ENCODE measurements at regions not wholly inside any gene's neighbourhood (a gene's known extent, or its start where the extent isn't known, plus 50 kb on each side); places are given as distances from the start of the nearest gene placed in this dataset.

GRCh38 chr14:40273417-40273816 is 841.2 kb upstream of the FBXO33 start:
- TF ChIP-seq CTCF (conservative IDR thresholded peaks at IDR 0.05; ENCODE audit: low read depth) = no peak
- ChIA-PET POLR2A (ENCODE audit: low non-redundant PET) (no interaction called here), CTCF (interaction anchor here (0.6 kb wide), 1 partner anchor 208 kb away, joined by 3 read pairs; no protein-coding TSS in a partner anchor)
- DNase-seq (ENCODE audit: low spot score) = no peak
- H3K27ac ChIP-seq = no peak overlapping the region

GRCh38 chr14:40271480-40271879 is 839.2 kb upstream of the FBXO33 start:
- TF ChIP-seq CTCF (conservative IDR thresholded peaks at IDR 0.05; ENCODE audit: low read depth) = no peak
- H3K27ac ChIP-seq = no peak overlapping the region
- ChIA-PET CTCF (interaction anchor here (0.6 kb wide), 1 partner anchor 287 kb away, joined by 5 read pairs; no protein-coding TSS in a partner anchor), POLR2A (ENCODE audit: low non-redundant PET) (no interaction called here)
- DNase-seq (ENCODE audit: low spot score) = no peak

- no peak overlapping the region for H3K27ac ChIP-seq
- TF ChIP-seq CTCF (conservative IDR thresholded peaks at IDR 0.05; ENCODE audit: low read depth) = no peak
- ChIA-PET POLR2A (ENCODE audit: low non-redundant PET) (no interaction called here), CTCF (interaction anchor here (0.6 kb wide), 1 partner anchor 630 kb away, joined by 3 read pairs; no protein-coding TSS in a partner anchor)
- DNase-seq (ENCODE audit: low spot score) = no peak
Observed at GRCh38 chr14:40269436-40269835, 837.2 kb upstream of the FBXO33 start.

GRCh38 chr14:40268236-40268635 is 836.0 kb upstream of the FBXO33 start:
- POLR2A ChIA-PET (ENCODE audit: low non-redundant PET) = no interaction called here
- H3K27ac ChIP-seq = no peak overlapping the region
- no peak for TF ChIP-seq CTCF (conservative IDR thresholded peaks at IDR 0.05; ENCODE audit: low read depth)
- DNase-seq (ENCODE audit: low spot score) = no peak
- CTCF ChIA-PET = no interaction called here

GRCh38 chr14:40265096-40265495 is 832.9 kb upstream of the FBXO33 start:
- DNase-seq (ENCODE audit: low spot score) = no peak
- TF ChIP-seq CTCF (conservative IDR thresholded peaks at IDR 0.05; ENCODE audit: low read depth) = no peak
- POLR2A ChIA-PET (ENCODE audit: low non-redundant PET) = no interaction called here
- CTCF ChIA-PET = interaction anchor here (0.6 kb wide), 1 partner anchor 282 kb away, joined by 3 read pairs; no protein-coding TSS in a partner anchor
- H3K27ac ChIP-seq = no peak overlapping the region

- no peak for DNase-seq (ENCODE audit: low spot score)
- TF ChIP-seq CTCF (conservative IDR thresholded peaks at IDR 0.05; ENCODE audit: low read depth) = no peak
- CTCF ChIA-PET = interaction anchor here (0.6 kb wide), 1 partner anchor 117 kb away, joined by 3 read pairs; no protein-coding TSS in a partner anchor
- POLR2A ChIA-PET (ENCODE audit: low non-redundant PET) = no interaction called here
- no peak overlapping the region for H3K27ac ChIP-seq
Observed at GRCh38 chr14:40252817-40253447, 820.7 kb upstream of the FBXO33 start.

All from RWPE1 (cell line).